GM23248 (cell line): ENCODE measurements at regions not wholly inside any gene's neighbourhood (a gene's known extent, or its start where the extent isn't known, plus 50 kb on each side); places are given as distances from the start of the nearest gene placed in this dataset.

ENCODE experiments used
- EZH2 ChIP-seq: fragments of 200-600 bp; sonication (generic); IDR thresholded peaks from 2 replicates; pipeline ENCODE4 v1.6.1; 2018; ENCODE audit warnings: antibody characterized with exemption, mild to moderate bottlenecking; ENCODE audit not compliant: insufficient read depth, poor library complexity, severe bottlenecking
- EZH2phosphoT487 ChIP-seq: fragments of 200-600 bp; sonication (generic); IDR thresholded peaks from 2 replicates; pipeline ENCODE4 v1.6.1; 2018; ENCODE audit warnings: antibody characterized with exemption, moderate library complexity, mild to moderate bottlenecking, low read depth; ENCODE audit not compliant: insufficient read depth

DNA sequence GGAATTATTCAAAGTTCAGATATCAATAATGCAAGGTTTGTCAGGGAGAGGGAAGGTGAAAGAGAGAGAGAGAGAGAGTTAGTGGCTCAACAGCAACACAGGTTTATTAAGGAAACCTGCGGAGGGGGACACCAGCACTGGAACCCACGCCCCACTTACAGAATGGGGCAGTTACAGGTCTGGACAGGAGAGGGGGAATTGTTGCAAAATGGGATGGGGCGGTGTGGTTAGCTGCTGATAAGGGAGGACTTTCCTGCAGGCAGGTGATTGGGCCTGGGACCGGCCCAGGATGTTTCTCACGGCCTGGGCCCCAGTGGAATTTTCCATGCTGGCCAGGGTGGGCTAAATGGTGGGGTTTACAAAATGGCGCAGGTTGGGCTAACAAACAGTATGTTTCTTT is 278.2 kb upstream of the SLC16A7 start:
- TF ChIP-seq EZH2 (no peak), EZH2phosphoT487 (no peak)
